ENCODE measurements at regions not wholly inside any gene's neighbourhood (a gene's known extent, or its start where the extent isn't known, plus 50 kb on each side); places are given as distances from the start of the nearest gene placed in this dataset.

DNA sequence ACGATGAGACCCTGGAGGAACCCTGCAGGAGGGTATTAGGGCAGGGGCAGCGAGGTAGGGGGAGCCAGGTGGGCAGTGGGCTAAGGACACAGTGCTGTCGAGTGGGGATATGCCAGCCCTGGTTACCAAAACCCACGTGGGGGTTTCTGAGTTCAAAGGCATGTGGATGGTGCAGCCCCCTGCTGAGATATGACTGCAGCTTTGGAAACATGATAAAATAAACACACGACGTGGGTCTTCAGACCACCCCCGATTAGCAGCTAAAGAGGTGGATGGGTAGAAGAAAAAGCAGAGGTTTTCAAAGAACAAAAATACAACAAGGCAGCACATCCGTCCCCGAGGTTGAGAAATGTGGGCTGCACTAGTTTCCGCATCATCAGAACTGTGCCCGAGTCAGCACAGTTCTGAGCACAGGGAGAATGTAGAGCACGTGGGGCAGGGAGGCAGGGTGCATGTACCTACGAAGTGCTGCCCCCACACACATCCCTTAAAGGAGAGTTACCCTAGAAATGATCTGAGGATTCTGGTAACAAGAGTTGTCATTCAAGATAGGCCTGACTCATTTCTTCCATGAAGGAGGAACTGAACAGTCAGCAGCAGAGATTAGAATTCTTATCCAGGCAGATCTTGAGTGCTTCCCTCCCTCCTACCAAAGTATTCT is 121.3 kb downstream of the RPLP1 start:
- TF ChIP-seq FOXM1 (IDR thresholded peaks at IDR 0.05; ENCODE audit: borderline replicate concordance, low read depth) (no peak), EP300 (IDR thresholded peaks at IDR 0.05; ENCODE audit: borderline replicate concordance) (no peak), TAF1 (IDR thresholded peaks at IDR 0.05; ENCODE audit: low read depth) (no peak), ZBTB7A (IDR thresholded peaks at IDR 0.05; ENCODE audit: low read depth) (no peak), CEBPB (IDR thresholded peaks at IDR 0.05) (no peak), TEAD4 (IDR thresholded peaks at IDR 0.05) (no peak), TCF12 (IDR thresholded peaks at IDR 0.05; ENCODE audit: low read depth) (no peak), NFIC (IDR thresholded peaks at IDR 0.05) (no peak), EGR1 (IDR thresholded peaks at IDR 0.05) (no peak), YY1 (IDR thresholded peaks at IDR 0.05; ENCODE audit: low read depth) (no peak), CREB1 (IDR thresholded peaks at IDR 0.05; ENCODE audit: low read depth) (no peak), RAD21 (IDR thresholded peaks at IDR 0.05; ENCODE audit: low read depth) (no peak)
- TF ChIP-seq, protein P1, sequence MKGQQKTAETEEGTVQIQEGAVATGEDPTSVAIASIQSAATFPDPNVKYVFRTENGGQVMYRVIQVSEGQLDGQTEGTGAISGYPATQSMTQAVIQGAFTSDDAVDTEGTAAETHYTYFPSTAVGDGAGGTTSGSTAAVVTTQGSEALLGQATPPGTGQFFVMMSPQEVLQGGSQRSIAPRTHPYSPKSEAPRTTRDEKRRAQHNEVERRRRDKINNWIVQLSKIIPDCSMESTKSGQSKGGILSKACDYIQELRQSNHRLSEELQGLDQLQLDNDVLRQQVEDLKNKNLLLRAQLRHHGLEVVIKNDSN (IDR thresholded peaks at IDR 0.05), result no peak
- TF ChIP-seq, protein P2, sequence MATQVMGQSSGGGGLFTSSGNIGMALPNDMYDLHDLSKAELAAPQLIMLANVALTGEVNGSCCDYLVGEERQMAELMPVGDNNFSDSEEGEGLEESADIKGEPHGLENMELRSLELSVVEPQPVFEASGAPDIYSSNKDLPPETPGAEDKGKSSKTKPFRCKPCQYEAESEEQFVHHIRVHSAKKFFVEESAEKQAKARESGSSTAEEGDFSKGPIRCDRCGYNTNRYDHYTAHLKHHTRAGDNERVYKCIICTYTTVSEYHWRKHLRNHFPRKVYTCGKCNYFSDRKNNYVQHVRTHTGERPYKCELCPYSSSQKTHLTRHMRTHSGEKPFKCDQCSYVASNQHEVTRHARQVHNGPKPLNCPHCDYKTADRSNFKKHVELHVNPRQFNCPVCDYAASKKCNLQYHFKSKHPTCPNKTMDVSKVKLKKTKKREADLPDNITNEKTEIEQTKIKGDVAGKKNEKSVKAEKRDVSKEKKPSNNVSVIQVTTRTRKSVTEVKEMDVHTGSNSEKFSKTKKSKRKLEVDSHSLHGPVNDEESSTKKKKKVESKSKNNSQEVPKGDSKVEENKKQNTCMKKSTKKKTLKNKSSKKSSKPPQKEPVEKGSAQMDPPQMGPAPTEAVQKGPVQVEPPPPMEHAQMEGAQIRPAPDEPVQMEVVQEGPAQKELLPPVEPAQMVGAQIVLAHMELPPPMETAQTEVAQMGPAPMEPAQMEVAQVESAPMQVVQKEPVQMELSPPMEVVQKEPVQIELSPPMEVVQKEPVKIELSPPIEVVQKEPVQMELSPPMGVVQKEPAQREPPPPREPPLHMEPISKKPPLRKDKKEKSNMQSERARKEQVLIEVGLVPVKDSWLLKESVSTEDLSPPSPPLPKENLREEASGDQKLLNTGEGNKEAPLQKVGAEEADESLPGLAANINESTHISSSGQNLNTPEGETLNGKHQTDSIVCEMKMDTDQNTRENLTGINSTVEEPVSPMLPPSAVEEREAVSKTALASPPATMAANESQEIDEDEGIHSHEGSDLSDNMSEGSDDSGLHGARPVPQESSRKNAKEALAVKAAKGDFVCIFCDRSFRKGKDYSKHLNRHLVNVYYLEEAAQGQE (IDR thresholded peaks at IDR 0.05; ENCODE audit: low read depth), result no peak
- TF ChIP-seq, protein P3, sequence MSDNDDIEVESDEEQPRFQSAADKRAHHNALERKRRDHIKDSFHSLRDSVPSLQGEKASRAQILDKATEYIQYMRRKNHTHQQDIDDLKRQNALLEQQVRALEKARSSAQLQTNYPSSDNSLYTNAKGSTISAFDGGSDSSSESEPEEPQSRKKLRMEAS (IDR thresholded peaks at IDR 0.05), result no peak

DNA sequence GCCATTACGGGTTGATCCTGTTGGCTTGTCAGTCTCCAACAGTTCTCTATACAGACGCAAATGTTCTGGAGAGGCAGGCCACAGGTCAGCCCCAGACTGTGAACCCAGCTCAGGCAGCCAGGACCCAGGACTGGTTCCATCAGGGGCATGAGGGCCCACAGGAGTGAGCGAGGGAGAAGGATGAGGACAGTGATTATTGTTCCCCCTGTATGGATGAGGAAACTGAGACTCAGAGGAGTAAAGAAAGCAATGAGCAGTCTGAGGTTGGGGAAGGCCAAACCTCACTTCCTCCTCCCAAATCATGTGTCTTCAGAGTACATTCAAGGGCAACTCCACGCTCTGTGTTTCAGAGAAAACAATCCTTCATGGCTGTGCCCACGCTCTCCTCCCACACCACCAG is 121.9 kb downstream of the RPLP1 start:
- TF ChIP-seq YY1 (IDR thresholded peaks at IDR 0.05; ENCODE audit: low read depth) (no peak), CEBPB (IDR thresholded peaks at IDR 0.05) (no peak), EGR1 (IDR thresholded peaks at IDR 0.05) (no peak), ZBTB7A (IDR thresholded peaks at IDR 0.05; ENCODE audit: low read depth) (no peak), TAF1 (IDR thresholded peaks at IDR 0.05; ENCODE audit: low read depth) (no peak), NFIC (IDR thresholded peaks at IDR 0.05) (no peak)
- TF ChIP-seq, protein P3 (IDR thresholded peaks at IDR 0.05), result no peak

DNA sequence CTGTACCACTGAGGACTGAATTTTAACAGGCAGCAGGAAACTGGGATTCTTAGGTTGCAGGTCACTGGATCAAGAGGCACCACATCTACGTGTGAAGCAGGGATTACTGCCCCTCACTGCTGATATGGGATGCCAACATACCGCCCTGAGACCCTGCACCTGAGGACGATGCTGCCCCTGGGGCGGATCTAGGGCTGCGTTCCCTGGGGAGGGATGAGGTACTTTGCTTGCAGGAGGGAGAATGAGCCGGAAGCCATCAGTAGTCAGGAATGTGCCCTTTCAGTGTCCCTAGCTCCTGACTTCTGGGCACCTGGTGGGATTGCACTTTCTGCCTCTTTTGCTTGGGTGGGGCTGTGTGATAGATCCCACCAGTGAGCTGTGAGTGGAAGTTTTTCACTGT is 122.8 kb downstream of the RPLP1 start:
- TF ChIP-seq YY1 (IDR thresholded peaks at IDR 0.05; ENCODE audit: low read depth) (no peak), CEBPB (IDR thresholded peaks at IDR 0.05) (no peak), FOXM1 (IDR thresholded peaks at IDR 0.05; ENCODE audit: borderline replicate concordance, low read depth) (no peak), EP300 (IDR thresholded peaks at IDR 0.05; ENCODE audit: borderline replicate concordance) (no peak), RAD21 (IDR thresholded peaks at IDR 0.05; ENCODE audit: low read depth) (no peak), CREB1 (IDR thresholded peaks at IDR 0.05; ENCODE audit: low read depth) (no peak)

DNA sequence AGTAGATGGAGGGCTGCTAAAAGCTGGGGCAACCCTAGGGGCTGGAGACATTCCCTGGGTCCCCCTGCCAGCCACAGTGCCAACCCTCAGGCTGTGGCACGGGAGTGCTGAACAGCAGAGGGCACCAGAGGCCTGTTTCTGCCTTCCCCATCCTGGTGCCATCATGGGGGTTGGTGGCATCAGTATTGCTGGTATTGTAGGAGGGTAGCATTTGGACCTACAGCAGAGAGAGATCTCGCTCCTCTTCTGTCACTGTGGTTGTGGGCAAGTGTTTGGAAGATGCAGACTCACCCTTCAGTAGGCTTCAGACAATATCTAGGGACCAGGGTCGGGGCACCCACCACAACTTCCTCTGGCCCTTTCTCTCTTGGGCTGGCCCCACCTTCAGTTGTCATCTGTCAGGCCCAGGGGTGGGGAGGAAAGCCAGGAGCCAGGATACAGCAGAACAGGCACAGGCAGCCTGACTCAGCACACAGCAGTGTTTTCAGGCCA is 123.5 kb downstream of the RPLP1 start:
- no peak for TF ChIP-seq TEAD4 (IDR thresholded peaks at IDR 0.05)
- 0 out of 2 replicates have a peak, but pooled peaks have one; percentile 40 for TF ChIP-seq YY1 (IDR thresholded peaks at IDR 0.05; ENCODE audit: low read depth)
- TF ChIP-seq, protein P1 (IDR thresholded peaks at IDR 0.05), result no peak
- TF ChIP-seq, protein P3 (IDR thresholded peaks at IDR 0.05), result no peak
- no peak for TF ChIP-seq ZBTB7A (IDR thresholded peaks at IDR 0.05; ENCODE audit: low read depth)
- TF ChIP-seq RAD21 (IDR thresholded peaks at IDR 0.05; ENCODE audit: low read depth), result peak; percentile 93
- no peak for TF ChIP-seq EP300 (IDR thresholded peaks at IDR 0.05; ENCODE audit: borderline replicate concordance)

DNA sequence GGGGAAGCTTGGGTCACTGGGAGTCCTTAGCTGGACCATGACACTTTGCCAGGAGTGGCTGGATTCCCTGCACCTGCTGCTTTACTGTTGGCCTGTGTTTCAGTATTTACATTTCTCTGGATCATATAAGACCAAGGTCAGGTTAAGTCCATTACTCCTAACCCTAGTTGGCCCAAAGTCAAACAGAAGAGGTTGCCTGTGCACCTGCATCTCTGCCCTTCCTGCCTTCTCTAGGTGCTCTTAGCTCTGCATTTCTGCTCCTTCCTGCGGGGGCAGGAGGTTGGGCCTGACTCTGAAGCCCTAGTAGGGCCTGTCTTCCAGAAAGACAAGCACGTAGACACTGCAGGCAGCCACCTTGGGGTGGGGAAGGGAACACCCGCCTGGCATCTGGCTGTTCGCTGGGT is 124.3 kb downstream of the RPLP1 start:
- TF ChIP-seq EP300 (IDR thresholded peaks at IDR 0.05; ENCODE audit: borderline replicate concordance), result no peak

DNA sequence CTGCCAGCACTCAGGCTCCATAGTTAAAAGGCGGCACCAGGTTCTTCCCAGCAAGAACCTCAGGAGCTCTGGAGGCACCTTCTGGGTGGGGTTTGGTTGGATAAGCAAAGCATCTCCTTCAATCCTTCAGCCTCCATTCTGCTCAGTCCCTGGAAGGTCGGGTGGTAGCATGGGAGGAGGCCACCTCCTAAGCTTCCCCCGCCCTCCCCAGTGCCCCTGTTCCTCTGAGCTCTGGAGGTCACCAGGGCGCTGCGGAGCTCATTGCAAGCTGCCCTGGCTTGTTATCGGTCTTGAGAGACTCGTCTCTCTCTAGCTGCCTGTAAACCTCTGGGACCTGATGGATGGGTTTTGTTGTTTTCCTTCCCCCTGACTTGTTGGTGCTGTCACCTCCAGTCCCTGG is 124.8 kb downstream of the RPLP1 start:
- TF ChIP-seq TEAD4 (IDR thresholded peaks at IDR 0.05) (no peak), EP300 (IDR thresholded peaks at IDR 0.05; ENCODE audit: borderline replicate concordance) (no peak), NFIC (IDR thresholded peaks at IDR 0.05) (no peak), CREB1 (IDR thresholded peaks at IDR 0.05; ENCODE audit: low read depth) (no peak), EGR1 (IDR thresholded peaks at IDR 0.05) (no peak), CEBPB (IDR thresholded peaks at IDR 0.05) (no peak), TAF1 (IDR thresholded peaks at IDR 0.05; ENCODE audit: low read depth) (no peak), RAD21 (IDR thresholded peaks at IDR 0.05; ENCODE audit: low read depth) (no peak), TCF12 (IDR thresholded peaks at IDR 0.05; ENCODE audit: low read depth) (no peak), FOXM1 (IDR thresholded peaks at IDR 0.05; ENCODE audit: borderline replicate concordance, low read depth) (no peak), YY1 (IDR thresholded peaks at IDR 0.05; ENCODE audit: low read depth) (no peak), ZBTB7A (IDR thresholded peaks at IDR 0.05; ENCODE audit: low read depth) (no peak)
- TF ChIP-seq, protein P2 (IDR thresholded peaks at IDR 0.05; ENCODE audit: low read depth), result no peak
- TF ChIP-seq, protein P3 (IDR thresholded peaks at IDR 0.05), result no peak
- TF ChIP-seq, protein P1 (IDR thresholded peaks at IDR 0.05), result no peak

Data from Ishikawa (cell line).